NCI-H526 treated with DMSO at 0.1 percent for 48 hours (cell line): ENCODE measurements at regions not wholly inside any gene's neighbourhood (a gene's known extent, or its start where the extent isn't known, plus 50 kb on each side); places are given as distances from the start of the nearest gene placed in this dataset.
A peak's percentile ranks its signal among the peaks of the same experiment; 100 is the strongest.

Experiments used
- DNase-seq: peaks from one replicate; lab custom pipeline; 2025; lab: John Stamatoyannopoulos, UW

- no peak for DNase-seq
Observed at GRCh38 chr1:29462096-29462495, 225.8 kb downstream of the PTPRU start.

DNA sequence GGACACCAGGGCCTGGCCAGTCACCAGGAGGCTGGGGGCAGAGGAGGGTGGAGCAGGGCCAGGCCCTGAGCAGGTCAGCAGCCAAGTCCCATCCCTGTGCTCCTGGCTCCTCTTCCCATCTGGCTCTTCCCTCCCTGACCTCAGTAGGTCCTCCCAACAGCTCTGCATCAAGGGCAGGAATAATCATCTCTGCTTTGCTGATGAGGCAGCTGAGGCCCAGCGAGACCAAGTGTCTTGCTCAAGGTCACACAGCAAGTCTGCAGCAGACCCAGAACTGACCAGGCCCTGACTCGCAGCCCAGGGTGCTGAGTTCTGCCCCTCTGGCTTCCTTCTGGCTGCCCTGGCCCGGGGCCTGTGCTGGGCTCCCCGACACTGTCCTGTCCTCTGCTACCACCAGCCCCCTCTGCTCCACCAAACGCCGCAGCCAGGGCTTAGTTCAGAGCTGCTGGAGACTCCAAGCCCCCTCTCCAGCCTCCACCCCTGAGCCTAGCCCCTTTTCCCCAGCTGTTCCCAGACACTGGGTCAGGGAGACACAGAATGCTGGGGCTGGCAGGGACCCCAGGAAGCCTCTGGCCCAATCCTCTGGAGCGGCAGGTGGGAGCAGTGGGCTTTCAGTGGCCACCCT, 224.9 kb downstream of the PTPRU start:
- DNase-seq: no peak

DNA sequence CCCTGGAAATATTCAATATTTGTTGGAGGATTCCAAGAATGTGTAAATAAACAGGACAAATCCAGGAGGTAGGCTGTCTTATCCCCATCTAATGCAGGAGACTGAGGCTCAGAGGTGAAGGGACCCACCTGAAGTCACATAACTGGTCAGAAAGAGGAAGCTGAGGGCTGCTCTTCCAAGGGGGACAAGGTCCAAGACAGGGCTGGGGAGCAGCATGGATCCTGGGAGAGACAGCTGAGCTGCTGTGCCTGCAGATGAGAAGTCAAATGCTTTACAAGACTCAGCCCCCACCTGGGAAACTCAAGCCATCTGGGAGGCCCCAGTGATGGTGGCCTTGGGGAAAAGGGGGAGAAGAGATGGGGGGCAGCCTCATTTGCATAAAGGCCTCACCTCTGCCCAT, 224.4 kb downstream of the PTPRU start:
- DNase-seq: no peak

DNA sequence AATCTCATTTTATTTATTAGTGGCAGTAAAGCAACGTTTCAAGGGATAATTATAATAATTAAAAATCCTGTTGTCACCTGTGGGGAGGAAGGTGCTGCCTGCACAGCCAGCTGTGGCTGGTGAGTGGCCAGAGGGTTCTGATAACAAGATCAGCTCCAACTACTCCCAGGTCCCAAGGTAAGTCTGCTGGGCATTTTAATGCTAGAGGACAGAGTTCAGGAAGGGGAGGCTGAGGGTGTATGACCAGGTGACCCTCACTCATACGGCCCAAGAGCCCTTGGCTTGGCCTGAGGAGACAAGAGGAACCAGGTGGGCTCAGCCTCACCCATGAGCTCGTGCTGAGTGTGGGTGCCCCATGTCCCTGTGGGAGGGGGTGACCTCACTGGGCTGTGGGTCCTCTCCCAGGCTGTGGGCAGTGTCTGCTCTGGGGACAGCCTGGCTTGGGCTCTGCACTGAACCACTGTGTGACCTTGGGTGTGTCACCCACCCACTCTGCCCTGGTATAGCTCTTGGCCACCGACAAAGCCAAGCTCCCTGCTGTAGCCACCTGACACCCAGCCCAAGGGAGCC, 223.8 kb downstream of the PTPRU start:
- DNase-seq: no peak

GRCh38 chr1:29459620-29459945, 223.3 kb downstream of the PTPRU start:
- DNase-seq: no peak

GRCh38 chr1:29458737-29459619, 222.7 kb downstream of the PTPRU start:
- DNase-seq: no peak

DNA sequence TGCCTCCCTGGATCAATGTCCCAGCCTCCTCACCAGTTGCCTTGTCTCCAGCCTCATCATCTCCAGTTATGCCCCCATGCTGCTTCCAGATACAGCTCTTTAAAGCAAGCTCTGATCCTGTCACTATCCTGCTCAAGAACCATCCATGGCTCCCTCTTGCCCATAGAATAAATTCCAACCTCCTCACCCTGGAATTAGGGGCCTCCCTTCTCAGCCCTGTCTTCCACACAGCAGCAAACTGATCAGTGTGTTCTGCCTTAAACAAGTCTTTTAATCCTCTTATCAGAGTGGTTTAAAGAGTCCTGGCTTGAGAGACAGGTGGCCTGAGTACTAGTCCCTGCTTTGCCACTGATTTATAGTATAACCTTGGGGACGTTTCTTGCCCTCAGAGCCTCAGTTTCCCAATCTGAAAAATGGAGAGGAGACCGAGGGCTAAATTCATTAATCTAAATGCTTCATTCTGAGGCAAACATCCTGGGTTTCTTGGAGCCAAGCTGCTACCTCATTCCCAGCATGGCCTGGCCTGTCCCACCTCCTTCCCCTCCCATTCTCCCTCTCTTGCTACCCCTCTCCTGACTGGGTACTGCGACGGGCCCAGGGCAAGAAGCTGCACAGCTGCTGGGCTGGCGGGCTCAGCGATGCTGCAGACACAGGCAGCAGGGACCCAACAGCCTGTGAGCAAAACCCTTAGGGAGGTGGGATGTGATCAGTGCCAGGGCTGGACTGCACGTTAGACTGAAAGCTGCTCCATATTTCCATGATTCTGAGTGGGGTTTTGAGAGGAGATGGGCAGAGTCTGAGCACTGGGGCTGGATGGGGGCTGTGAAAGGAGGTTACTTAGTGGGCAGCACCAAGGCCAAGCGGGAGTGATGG, 221.4 kb downstream of the PTPRU start:
- no peak for DNase-seq

DNA sequence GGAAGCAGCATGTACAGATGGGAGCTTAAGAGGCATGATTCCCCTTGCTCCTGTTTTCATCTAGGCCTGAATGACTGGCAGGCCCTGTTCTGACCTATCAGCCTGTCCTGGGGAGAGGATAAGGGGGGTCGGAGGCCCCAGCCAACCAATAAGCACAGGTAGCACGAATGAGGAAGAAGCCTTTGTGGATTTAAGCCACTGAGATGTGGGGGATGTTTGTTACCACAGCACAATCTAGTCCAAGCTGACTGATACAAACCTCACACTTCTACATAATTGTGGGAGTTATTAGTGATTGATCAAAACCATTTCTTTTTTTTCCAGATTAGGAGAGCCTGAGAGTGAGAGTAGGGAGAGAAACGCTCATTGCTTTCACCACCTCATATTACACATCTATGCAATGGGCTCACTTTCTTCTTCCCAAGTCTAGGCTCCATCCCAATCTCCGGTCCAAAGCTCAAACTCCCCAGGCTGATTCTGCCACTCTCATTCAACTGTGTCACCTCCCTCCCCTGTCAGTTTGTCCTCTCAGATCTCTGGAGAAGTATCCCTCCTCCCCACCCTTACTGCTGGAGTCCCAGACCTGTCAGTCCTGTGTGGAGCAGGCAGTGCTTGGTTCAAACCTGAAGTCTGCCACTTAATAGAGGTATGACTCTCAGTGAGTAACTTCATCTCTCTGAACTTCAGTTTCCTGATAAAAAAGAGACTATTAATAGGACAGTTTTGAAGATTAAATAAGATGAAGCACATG, 220.5 kb downstream of the PTPRU start:
- no peak for DNase-seq

- DNase-seq: no peak
Observed at GRCh38 chr1:29455781-29456180, 219.5 kb downstream of the PTPRU start.

DNA sequence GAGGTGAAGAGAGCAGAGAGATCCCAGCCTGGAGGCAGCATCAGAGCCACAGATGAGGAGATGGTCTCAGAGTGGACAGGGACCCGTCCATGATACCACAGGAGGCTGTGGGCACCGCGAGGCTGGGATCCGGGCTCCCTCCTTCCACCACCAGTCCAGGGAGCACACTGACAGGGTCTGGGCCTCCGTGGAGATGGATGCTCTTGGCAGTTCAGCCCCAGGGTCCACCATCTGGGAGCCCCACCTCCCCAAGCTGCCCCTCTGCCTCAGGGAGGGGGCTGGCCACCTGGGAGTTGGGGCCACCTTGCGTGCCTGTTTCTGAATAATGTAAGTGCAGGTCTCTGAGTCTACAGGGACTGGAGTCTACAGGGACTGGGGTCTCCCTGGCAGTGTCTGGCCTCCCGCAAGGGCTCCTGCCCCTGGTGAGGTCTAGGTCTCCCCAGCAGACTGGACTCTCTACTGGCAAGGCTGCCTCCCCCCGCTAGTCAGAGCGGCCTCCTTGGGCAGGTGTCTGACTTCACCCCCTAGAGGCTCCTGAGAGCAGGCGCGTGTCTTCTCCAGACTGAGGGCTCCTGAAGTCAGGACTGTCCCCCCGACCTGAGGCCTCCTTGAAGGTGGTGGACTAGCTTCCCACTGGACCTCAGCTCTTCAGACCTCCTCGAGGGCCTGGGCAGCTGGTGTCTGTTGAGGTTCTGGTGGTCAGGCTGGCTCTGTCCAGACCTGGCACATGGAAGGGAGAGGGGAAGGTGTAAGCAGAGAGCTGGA, 218.5 kb downstream of the PTPRU start:
- DNase-seq: no peak

- peak; percentile 50 for DNase-seq
Observed at GRCh38 chr1:29453502-29454240, 217.3 kb downstream of the PTPRU start.

DNA sequence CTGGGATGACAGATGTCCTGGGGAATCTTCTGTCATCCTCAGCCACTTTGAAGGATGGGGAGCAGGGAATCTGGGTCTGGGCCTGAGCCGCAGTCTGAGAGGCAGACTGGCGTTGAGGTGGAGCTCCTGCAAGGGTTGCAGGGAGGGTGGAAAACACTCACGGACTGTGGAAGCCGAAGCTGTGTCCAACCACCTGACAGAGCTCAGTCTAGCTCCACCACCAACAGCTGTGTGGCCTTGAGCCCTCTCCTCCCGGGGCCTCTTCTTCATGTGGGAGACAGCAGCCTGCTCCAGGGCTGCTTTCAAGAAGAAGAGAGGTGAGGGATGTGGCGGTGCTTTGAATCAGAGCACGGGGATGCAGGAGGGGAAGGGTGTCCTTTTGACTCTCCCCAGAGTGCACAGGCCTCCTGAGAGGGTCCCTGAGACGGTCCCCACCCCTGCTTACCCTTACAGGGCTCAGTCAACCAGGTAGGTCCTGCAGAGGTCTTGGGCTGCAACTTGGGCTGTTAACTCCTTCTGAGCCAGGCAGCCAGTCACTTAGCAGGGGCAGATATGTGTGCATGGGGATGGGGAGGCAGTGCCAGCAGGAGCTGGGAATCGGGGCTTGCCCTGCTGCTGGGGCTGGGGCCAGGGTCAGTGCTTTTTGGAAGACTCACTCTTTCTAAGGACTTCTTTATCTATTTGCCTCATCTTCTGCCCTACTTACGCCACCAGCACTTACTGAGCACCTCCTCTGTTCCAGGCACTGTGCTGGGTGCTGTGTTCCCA, 216.3 kb downstream of the PTPRU start:
- DNase-seq: no peak

DNA sequence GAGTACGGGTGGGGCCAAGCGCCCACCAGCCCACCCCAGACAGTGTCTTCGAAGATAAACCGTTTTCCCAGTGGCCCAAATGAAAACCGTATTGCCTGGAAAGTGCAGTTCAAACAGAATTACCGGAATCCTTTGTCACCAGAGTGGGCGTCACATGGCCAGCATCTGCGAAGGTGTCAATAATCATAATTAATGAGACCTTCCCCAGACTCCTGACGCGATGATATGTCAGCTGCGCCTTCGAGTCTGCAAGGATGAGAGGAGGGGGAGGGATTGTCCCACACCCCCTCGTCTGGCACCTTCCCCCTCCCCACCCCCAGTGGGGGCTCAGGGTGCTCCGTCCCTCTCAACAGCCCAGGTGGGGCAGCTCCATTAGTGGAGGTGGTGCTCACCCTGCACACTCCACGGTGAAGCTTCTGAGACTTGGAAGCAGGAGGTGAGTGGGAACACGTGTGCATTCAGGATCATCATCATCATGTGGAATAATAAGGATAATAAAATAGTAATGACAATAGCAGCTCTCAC, 215.1 kb downstream of the PTPRU start:
- no peak for DNase-seq

DNA sequence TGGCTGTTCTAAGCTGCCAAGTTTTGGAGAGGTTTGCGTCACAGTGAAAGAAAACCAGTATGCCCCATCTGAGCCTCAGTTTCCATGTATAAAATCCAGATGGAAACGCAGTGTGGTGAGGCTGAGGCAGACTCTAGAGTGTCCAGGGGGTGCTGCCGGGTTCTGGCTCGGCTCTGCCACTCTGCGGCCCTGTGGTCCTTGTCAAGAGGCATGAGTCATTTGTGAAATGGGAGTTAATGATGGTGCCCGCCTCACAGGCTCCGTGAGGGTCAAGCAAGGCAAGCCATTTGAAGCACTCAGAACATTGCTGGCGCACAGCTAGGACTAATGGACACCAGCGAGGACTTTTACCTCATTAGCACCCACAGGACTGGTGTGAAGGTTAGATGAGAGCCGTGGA, 214.3 kb downstream of the PTPRU start:
- no peak for DNase-seq

DNA sequence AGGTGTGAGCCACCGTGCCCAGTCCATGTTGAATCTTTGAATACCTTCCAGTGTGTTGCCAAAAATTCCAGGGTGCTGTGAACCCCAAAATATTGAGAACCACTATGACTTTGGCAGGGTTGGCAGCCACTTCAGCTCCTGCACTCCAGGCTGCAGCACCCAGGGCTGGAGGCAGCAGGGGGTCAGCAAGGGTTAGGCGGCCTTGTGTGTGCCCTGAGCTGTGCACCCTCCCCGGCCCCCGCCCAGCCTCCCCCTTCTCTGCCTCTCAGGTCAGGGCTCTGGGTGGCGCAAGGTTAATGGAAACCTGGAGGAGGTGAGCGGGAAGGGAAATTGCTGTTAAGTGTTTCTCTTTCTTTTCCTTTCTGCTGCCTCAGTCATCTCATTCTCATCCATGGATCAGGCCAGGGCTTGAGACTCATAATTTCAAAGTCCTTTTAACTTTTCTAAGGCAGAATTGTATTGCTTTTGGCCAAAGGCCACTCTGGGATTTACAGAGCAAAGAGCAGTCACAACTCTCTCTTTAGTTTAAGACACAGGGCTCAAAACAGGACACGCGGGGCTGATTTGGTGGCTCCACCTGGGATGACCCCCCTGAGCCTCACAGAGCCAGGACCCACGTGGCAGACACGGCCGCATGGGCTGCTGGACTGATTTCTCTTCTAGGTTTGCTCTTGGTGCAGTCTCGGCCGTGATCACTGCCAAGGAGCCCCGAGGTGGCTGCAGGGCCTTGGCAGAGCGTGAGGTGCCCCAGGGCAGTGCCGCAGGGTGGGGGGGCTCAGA, 212.3 kb downstream of the PTPRU start:
- DNase-seq: no peak

GRCh38 chr1:29447368-29447767, 211.0 kb downstream of the PTPRU start:
- no peak for DNase-seq

- DNase-seq: no peak
Observed at GRCh38 chr1:29444782-29445729, 208.7 kb downstream of the PTPRU start.
